ENCODE measurements at regions not wholly inside any gene's neighbourhood (a gene's known extent, or its start where the extent isn't known, plus 50 kb on each side); places are given as distances from the start of the nearest gene placed in this dataset.

GRCh38 chr12:87784350-87784749 lies 244.9 kb downstream of the C12orf50 start:
- no peak for TF ChIP-seq TSHZ1 (tag by site-specific recombination; IDR thresholded peaks at IDR 0.05; ENCODE audit: borderline replicate concordance)
- TF ChIP-seq, protein P1, sequence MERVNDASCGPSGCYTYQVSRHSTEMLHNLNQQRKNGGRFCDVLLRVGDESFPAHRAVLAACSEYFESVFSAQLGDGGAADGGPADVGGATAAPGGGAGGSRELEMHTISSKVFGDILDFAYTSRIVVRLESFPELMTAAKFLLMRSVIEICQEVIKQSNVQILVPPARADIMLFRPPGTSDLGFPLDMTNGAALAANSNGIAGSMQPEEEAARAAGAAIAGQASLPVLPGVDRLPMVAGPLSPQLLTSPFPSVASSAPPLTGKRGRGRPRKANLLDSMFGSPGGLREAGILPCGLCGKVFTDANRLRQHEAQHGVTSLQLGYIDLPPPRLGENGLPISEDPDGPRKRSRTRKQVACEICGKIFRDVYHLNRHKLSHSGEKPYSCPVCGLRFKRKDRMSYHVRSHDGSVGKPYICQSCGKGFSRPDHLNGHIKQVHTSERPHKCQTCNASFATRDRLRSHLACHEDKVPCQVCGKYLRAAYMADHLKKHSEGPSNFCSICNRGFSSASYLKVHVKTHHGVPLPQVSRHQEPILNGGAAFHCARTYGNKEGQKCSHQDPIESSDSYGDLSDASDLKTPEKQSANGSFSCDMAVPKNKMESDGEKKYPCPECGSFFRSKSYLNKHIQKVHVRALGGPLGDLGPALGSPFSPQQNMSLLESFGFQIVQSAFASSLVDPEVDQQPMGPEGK (tag by site-specific recombination; IDR thresholded peaks at IDR 0.05), result no peak
- no peak for TF ChIP-seq KLF8 (tag by site-specific recombination; IDR thresholded peaks at IDR 0.05)
- no peak for TF ChIP-seq ZNF221 (tag by site-specific recombination; IDR thresholded peaks at IDR 0.05; ENCODE audit: borderline replicate concordance)
- no peak for TF ChIP-seq ZNF549 (tag by site-specific recombination; IDR thresholded peaks at IDR 0.05)
- no peak for TF ChIP-seq ZNF155 (tag by site-specific recombination; IDR thresholded peaks at IDR 0.05)
- TF ChIP-seq PRDM6 (tag by site-specific recombination; IDR thresholded peaks at IDR 0.05), result no peak
- no peak for TF ChIP-seq ZNF76 (tag by site-specific recombination; IDR thresholded peaks at IDR 0.05; ENCODE audit: borderline replicate concordance, low read depth)
- Histone ChIP-seq H3K4me3 (ENCODE audit: low read depth, low read length) (no peak overlapping the region), H3K36me3 (ENCODE audit: control insufficient read depth in 2 of 2, insufficient read depth in 1 of 2, low read length in 2 of 2) (no peaks in the 10 kb centered on the region), H3K4me1 (ENCODE audit: control insufficient read depth, insufficient read depth, low read length) (no peaks in the 10 kb centered on the region), H3K9me3 (ENCODE audit: control insufficient read depth, insufficient read depth, low read depth, low read length) (no peaks in the 10 kb centered on the region), H3K27ac (ENCODE audit: extremely low read depth, low read depth, low read length) (no peak overlapping the region)
- ChIA-PET CTCF (interaction anchor here (0.7 kb wide), 1 partner anchor 364 kb away, joined by 3 read pairs; no protein-coding TSS in a partner anchor), POLR2A (no interaction called here)

DNA sequence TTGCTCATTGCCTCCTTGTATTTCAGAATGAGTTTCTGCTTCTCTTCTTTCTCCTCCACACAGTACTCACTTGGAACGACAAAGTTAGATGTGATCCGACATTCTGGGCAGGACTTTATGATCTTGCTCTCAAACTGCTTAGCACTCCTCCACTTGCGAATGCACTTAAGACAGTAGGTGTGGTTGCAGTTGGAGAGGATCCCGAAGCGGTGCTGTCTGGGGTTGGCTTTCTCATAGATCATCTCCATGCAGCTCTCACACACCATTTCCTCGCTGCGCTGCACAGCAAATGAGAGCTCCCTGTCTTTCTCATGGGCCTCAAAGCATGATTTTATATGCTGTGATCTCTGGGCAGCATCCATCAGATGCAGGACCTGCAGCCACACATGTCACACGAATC lies 245.7 kb downstream of the C12orf50 start:
- H3K4me3 ChIP-seq (ENCODE audit: low read depth, low read length), result no peak overlapping the region
- H3K4me1 ChIP-seq (ENCODE audit: control insufficient read depth, insufficient read depth, low read length), result no peaks in the 10 kb centered on the region
- H3K9me3 ChIP-seq (ENCODE audit: control insufficient read depth, insufficient read depth, low read depth, low read length), result no peaks in the 10 kb centered on the region
- no peak overlapping the region for H3K27ac ChIP-seq (ENCODE audit: extremely low read depth, low read depth, low read length)
- TF ChIP-seq, protein P2, sequence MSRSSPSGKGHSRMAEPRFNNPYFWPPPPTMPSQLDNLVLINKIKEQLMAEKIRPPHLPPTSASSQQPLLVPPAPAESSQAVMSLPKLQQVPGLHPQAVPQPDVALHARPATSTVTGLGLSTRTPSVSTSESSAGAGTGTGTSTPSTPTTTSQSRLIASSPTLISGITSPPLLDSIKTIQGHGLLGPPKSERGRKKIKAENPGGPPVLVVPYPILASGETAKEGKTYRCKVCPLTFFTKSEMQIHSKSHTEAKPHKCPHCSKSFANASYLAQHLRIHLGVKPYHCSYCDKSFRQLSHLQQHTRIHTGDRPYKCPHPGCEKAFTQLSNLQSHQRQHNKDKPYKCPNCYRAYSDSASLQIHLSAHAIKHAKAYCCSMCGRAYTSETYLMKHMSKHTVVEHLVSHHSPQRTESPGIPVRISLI (tag by site-specific recombination; IDR thresholded peaks at IDR 0.05), result no peak
- TF ChIP-seq MYNN (tag by site-specific recombination; IDR thresholded peaks at IDR 0.05; ENCODE audit: borderline replicate concordance), result no peak
- no peak for TF ChIP-seq ZNF600 (tag by site-specific recombination; IDR thresholded peaks at IDR 0.05)
- TF ChIP-seq, protein P1 (tag by site-specific recombination; IDR thresholded peaks at IDR 0.05), result no peak
- TF ChIP-seq BCL11A (tag by site-specific recombination; IDR thresholded peaks at IDR 0.05; ENCODE audit: low read depth), result no peak
- no peak for TF ChIP-seq ZNF169 (tag by site-specific recombination; IDR thresholded peaks at IDR 0.05)
- TF ChIP-seq ZNF560 (tag by site-specific recombination; IDR thresholded peaks at IDR 0.05; ENCODE audit: borderline replicate concordance), result no peak
- no peak for TF ChIP-seq TRIM28 (IDR thresholded peaks at IDR 0.05; ENCODE audit: borderline replicate concordance, low read length)
- no peak for TF ChIP-seq ZNF707 (tag by site-specific recombination; IDR thresholded peaks at IDR 0.05)
- TF ChIP-seq ZNF133 (tag by site-specific recombination; IDR thresholded peaks at IDR 0.05), result no peak
- TF ChIP-seq KLF8 (tag by site-specific recombination; IDR thresholded peaks at IDR 0.05), result no peak
- no peak for TF ChIP-seq ZFP69B (tag by site-specific recombination; IDR thresholded peaks at IDR 0.05)
- no peak for TF ChIP-seq ZNF792 (tag by site-specific recombination; IDR thresholded peaks at IDR 0.05)
- TF ChIP-seq ZNF629 (tag by site-specific recombination; IDR thresholded peaks at IDR 0.05), result no peak
- no peak for TF ChIP-seq ZNF138 (tag by site-specific recombination; IDR thresholded peaks at IDR 0.05; ENCODE audit: borderline replicate concordance)
- TF ChIP-seq ZNF768 (tag by site-specific recombination; IDR thresholded peaks at IDR 0.05), result no peak
- TF ChIP-seq ZNF48 (tag by site-specific recombination; IDR thresholded peaks at IDR 0.05), result no peak
- CTCF ChIA-PET, result interaction anchor here (0.7 kb wide), 1 partner anchor 363 kb away, joined by 3 read pairs; no protein-coding TSS in a partner anchor
- POLR2A ChIA-PET, result no interaction called here
- H3K36me3 ChIP-seq (ENCODE audit: control insufficient read depth in 2 of 2, insufficient read depth in 1 of 2, low read length in 2 of 2), result no peaks in the 10 kb centered on the region
